Activated CD4-positive, alpha-beta T cell treated with anti-CD3 and anti-CD28 coated beads, Interleukin-10, Interleukin-2, amounts not matched to agents 100 ng/mL and 50 ng/mL, durations not matched to agents 16 hours and 8 hours (primary cell): ENCODE measurements at regions not wholly inside any gene's neighbourhood (a gene's known extent, or its start where the extent isn't known, plus 50 kb on each side); places are given as distances from the start of the nearest gene placed in this dataset.

Experiments used
- DNase-seq: peaks from one replicate; pipeline ENCODE4 v3.0.0-alpha.2; 2020

DNA sequence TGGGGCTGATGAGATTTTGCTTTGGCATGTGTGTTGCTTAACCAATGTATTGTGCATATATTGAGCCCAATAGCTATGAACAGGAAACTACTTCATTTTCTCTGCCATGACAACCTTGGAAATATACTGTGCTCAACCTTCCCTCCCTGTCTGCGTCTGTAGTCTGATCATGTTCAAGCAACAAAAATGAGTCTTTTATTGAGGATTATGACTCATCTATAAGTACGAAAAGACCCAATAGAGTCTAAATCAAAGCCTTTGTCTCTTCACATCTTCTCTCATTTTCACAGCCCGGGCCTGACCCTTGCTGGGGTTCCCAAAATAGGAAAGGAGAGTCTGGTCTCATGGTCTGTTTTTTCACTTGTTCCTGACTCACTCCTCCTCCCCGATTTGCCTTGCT, 158.2 kb downstream of the CAND1 start:
- DNase-seq, result no peak

GRCh38 chr12:67428431-67428830, 159.3 kb downstream of the CAND1 start:
- DNase-seq, result no peak

- no peak for DNase-seq
Measured at GRCh38 chr12:67430708-67431335, 161.7 kb downstream of the CAND1 start.

- DNase-seq, result no peak
Measured at GRCh38 chr12:67431411-67432020, 162.4 kb downstream of the CAND1 start.

GRCh38 chr12:67433385-67434175, 164.4 kb downstream of the CAND1 start:
- DNase-seq, result no peak

DNA sequence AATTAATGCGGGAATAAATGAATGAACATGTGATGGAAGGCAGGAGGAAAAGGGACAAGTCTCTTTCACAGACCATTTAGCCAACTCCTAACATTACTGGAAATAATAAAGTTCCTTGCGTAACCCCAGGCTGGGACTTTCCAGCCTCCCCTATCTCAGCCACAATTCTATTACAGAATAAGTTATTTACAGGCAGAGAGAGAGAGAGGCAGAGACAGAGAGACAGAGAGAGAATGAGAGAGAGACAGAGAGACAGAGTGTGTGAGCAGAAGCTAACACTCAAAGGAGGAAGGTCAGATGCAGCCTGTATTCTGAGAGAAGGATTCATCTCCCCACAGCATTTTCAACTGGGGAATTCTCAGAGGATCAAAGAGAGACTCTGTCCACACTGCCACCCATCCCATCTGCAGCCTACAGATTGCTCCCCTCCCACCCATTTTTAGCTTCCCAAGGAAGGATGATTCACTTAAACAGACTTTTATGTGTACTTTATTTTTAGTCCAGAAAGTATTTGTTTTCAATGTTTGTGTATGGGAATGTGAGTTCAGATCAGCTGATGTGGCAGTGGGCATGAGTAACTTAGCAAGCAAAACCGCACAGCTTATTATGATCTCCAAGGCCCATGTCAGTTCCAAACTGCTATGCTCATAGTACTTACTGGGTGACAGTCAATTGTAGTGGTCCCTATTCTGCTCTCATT, 165.7 kb downstream of the CAND1 start:
- DNase-seq, result no peak

- DNase-seq, result no peak
Measured at GRCh38 chr12:67436230-67436629, 167.1 kb downstream of the CAND1 start.

DNA sequence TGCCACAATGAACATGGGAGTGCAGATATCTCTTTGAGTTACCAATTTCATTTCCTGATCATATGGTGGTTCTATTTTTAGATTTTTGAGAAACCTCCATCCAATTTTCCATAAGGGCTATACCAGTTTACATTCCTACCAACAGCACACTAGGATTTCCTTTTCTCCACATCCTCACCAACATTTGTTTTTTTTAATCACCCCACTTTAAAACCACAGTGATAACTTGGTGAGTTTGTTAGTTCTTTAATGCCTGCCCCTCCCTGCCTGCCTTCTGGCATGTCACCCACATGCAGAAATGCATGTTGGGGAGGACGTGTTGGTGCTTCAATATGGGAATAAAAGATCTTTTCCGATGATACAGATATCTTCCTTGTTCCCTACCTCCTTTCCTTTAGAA, 167.9 kb downstream of the CAND1 start:
- DNase-seq, result no peak

GRCh38 chr12:67439611-67440010, 170.5 kb downstream of the CAND1 start:
- DNase-seq, result no peak

- DNase-seq, result peak; percentile 67
Measured at GRCh38 chr12:67441736-67442346, 172.7 kb downstream of the CAND1 start.

DNA sequence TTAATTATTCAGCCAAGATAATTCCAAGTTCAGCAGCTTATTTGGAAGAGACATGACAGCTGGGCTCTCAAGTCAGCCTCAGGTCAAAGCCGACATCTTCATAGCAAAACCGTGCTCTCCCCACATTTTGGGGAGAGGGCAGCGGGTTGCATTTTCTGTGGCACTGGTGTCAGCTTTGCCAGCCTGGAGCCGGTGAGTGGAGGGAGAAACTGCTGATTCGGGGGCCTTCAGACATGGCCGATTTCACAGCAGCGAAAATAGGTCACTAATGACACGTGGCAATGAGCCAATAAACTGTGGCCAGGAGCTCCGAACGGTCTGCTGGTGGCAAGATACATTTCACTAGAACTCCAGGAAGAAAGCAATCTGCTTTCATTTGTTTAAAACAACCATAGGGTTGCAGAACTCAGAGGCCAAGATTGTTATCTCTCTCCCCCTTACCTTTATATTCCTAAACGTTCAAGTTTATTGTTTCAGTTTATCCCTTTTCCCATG, 173.2 kb downstream of the CAND1 start:
- no peak for DNase-seq

DNA sequence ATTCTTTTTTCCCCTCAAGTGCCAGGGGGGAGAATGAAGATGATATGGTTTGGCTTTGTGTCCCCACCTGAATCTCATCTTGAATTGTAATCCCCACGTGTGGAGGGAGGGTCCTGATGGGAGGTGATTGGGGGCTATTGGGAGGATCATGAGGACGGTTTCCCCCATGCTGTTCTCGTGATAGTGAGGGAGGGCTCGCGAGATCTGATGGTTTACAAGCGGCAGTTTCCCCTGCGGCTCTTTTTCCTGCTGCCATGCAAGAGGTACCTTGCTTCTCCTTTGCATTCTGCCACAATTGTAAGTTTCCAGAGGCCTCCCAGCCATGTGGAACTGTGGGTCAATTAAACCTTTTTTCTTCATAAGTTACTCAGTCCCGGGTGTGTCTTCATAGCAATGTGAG, 173.7 kb downstream of the CAND1 start:
- DNase-seq, result no peak

- no peak for DNase-seq
Measured at GRCh38 chr12:67444542-67444941, 175.4 kb downstream of the CAND1 start.

GRCh38 chr12:67446716-67447115, 177.6 kb downstream of the CAND1 start:
- no peak for DNase-seq

GRCh38 chr12:67447180-67447579, 178.0 kb downstream of the CAND1 start:
- DNase-seq, result no peak

DNA sequence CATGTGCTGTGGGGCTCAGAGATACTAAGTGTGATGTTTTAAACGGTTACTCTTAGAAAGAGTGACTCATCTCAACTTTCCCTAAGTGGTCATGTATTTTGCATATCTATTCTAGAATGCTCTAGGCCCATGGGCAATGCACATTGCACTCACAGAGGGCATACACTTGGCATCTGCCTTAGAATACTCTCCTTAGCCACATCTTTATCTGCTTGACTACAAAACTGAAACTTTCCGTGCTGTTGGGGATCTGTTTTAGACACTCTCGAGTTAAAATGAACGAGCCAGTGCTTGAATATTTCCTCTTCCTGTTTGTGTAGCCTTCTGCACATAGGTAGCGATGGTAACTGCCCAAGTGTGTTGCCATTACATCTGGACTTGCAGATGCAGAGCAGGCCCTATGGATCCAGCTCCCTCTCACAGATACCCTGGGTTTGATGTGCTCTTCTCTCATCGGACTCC, 180.5 kb downstream of the CAND1 start:
- DNase-seq, result peak; percentile 41

GRCh38 chr12:67450441-67450840, 181.3 kb downstream of the CAND1 start:
- DNase-seq, result no peak

DNA sequence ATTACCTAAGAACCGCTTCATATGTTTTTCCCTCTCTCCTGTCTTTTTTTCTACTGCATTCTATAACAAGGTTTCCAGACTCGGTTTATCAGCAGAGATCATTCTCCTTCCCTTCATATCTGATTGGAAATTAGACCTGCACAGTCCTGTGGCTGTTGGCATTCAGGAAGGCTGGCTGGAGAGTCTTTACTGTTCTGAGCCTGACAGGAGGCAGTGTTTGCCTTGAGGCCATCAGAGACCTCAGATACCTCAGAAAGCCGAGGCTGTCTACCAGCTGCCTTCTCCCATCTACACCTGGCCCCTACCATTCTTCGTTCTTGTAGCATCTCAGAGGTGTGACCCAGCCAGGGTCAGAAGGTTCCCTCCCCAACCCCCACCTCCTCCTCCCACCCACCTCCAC, 182.0 kb downstream of the CAND1 start:
- DNase-seq, result no peak

DNA sequence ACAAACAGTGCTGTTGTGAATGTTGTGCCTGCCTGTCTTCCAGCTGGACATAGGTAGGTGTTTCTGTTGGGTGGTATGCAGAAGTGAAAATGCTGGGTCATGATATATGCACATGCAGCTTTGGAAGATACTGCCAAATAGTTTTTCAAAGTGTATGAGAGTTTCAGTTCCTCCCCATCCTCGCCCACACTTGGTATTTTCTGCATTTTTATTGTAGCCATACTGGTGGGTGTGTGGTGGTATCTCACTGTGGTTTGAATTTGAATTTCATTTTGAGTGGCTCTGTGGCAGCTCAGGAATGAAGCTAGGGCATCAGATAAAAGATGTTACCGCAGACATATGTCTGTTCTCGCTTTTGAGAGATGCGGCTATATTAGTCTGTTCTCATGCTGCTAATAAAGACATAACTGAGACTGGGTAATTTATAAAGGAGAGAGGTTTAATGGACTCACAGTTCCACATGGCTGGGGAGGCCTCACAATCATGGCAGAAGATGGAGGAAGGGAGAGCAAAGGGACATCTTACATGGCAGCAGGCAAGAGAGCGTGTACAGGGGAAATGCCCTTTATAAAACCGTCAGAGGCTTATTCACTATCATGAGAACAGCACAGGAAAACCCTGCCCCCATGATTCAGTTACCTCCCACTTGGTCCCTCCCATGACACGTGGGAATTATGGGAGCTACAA, 183.1 kb downstream of the CAND1 start:
- peak; percentile 76 for DNase-seq

GRCh38 chr12:67453191-67453590, 184.0 kb downstream of the CAND1 start:
- no peak for DNase-seq

- DNase-seq, result no peak
Measured at GRCh38 chr12:67455236-67455635, 186.1 kb downstream of the CAND1 start.

DNA sequence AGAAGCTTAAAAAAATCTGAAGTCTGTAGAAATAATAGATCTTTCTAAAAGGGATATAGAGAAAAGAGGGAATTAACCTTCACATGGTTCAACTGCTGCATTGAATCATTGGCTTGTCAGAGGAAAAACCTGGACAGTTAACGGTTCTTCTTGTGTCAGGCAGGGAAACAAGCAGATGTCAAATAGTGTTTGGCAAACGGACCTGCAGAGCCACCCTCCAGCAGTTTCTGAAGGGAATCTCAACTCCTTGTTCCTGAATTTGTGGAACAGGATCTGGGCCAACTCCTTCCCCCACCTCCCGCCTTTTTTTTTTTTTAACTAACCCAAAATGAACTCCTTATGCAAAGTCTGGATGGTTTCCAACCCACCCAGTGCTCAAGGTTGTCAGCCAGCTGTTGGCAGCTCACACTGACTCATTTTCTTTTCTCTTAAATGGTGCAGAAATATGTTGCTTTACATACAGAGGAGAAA, 187.3 kb downstream of the CAND1 start:
- DNase-seq, result no peak
